Anterior cingulate cortex (tissue), 58 donors: ENCODE measurements at regions not wholly inside any gene's neighbourhood (a gene's known extent, or its start where the extent isn't known, plus 50 kb on each side); places are given as distances from the start of the nearest gene placed in this dataset.
"Not testable (repeated sequence)": the region's sequence is repeated elsewhere in the genome, so short reads cannot be mapped to it uniquely, and the experiment has no call there.

Experiments used
- DNase-seq, 58 donors: peaks; one replicate each; lab custom pipeline; 2025; lab: John Stamatoyannopoulos, UW

DNA sequence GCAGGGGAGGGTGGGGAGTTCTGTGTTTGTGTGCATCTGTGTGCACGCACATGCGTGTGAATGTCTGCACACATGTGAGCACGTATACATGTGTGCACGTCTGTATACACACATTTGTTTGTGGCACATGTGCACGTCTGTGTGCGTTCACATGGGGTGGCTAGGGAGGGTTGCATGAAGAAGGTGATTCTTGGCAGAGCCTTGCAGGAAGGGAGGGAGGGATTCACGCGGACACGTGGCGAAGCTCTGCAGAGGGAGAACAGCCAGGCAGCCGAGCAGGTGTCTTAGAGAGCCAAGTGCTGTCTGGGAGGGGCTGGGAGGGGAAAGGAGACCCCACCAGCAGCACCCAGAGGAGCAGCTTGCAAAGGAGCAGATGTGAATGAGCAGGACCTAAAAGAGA, 372.1 kb downstream of the BRD1 start:
- DNase-seq = no peak

DNA sequence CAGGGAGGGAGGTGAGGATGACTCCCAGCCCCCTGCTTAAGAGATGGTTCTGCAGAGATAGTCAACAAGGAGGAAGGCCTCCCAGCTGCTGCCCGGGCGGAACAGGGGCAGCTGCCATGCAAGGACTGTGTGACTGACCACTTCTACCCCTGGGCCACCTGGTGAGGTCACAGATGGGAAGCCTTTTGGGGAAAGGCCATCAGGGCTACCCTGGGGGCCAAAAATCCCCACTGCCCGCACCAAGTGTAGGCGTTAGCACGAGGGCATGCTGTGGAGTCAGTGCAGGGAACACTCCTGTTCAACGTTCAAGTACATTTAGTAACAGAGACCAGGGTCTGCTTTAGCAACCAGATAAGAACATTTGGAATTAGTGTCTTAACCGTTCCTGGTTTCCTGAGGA, 372.9 kb downstream of the BRD1 start:
- DNase-seq = no peak

DNA sequence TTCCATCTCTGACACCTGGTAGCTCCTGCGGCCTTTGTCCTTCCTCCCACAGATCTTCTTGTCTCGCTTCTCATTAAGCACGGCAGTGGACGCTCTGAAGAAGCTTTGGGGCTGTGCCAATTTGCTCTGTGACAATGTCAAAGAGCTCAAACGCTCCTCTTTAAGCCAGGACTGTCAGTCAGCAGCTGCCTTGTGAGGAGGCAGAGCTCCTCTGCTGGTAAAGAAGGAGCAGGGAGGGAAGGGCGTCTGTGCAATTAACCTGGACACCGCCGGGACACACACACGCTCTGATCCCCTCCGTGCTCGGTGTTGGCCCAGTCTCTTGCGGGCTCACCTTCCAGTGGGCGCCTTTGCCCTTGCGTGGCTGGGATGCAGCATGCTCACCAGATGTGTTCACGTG, 373.9 kb downstream of the BRD1 start:
- peak in 1 of 58 donors; percentile 17 for DNase-seq

- DNase-seq = not testable (repeated sequence)
These were observed 374.7 kb downstream of the BRD1 start for GRCh38 chr22:49453019-49453418.

DNA sequence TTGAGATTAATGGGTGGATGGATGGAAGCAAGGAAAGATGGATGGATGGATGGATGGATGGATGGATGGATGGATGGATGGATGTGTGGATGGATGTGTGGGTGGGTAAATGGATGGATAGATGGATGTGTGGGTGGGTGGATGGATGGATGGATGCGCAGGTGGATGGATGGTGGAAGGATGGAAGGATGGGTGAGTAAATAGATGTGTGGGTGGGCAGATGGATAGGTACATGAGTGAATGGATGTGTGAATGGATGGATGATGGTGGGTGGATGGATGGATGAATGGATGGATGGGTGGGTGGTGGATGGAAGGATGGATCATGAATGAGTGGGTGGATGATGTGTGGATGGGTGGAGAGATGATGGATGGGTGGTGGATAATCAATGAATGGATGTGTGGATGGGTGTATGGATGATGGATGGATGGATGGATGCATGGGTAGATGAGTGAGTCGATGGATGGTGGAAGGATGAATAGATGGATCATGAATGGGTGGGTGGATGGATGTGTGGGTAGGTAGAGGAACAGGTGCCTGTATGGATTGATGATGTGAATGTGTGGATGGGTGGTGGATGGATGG, 375.2 kb downstream of the BRD1 start:
- DNase-seq = no peak

DNA sequence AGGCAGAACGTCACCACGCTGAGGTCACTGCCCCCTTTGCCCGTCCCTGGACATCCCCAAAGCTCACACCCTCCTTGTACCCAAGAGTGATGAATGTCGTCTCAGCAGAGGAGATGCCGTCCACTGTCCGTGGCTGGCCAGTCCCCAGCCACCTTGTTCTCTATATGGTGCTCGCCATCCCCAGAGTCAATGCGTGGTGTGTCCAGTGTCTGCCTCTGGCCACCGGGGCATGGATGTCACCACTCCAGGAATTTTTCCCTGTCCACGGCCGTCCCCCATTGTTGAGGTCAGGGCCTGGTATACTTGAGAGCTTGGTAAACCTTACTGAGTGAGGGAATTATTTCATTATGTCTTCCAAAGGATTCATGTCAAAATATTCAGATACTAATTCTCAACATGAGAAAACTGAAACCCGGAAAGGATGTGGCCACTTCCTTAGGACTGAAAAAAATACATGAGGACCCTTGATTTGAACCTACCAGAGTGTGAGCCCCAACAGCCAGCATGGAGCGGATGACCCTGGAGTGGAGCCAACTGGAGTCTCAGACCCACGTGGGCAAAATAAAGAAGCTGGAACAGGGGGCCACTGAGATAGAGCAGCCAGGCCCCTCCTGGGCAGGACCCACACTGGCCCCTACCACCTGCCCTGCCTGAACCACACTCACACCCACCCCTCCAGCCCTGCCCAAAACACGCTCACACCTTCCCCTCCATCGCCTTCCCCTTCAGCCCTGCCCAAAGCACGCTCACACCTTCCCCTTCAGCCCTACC, 376.4 kb downstream of the BRD1 start:
- DNase-seq = no peak

GRCh38 chr22:49450498-49450897, 377.2 kb downstream of the BRD1 start:
- DNase-seq = no peak

GRCh38 chr22:49449811-49450446, 377.7 kb downstream of the BRD1 start:
- DNase-seq = peak in 3 of 58 donors; percentile 11 to 21 (median 14)

DNA sequence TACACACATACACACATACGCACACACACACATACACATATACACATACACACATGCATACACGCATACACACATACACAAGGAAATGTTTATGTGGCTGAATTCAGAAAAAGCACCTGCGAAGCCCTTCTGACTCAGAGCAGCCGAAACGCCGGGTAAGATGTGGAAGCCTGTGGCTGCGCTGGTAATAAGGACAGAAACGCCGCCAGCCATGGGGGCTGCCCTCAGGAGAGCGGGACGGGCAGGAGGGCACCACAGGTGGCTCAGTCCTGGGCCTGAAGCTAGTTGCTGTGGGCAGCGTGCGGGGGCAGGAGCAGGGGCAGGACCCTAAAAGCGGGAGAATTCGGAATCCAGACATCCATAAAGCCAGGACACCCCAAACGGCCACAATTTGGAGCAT, 378.3 kb downstream of the BRD1 start:
- DNase-seq = no peak

- DNase-seq = peak in 48 of 58 donors; percentile 17 to 85 (median 58)
These were observed 379.1 kb downstream of the BRD1 start for GRCh38 chr22:49448526-49448925.

- DNase-seq = peak in 1 of 58 donors; percentile 16
These were observed 379.8 kb downstream of the BRD1 start for GRCh38 chr22:49447837-49448236.

DNA sequence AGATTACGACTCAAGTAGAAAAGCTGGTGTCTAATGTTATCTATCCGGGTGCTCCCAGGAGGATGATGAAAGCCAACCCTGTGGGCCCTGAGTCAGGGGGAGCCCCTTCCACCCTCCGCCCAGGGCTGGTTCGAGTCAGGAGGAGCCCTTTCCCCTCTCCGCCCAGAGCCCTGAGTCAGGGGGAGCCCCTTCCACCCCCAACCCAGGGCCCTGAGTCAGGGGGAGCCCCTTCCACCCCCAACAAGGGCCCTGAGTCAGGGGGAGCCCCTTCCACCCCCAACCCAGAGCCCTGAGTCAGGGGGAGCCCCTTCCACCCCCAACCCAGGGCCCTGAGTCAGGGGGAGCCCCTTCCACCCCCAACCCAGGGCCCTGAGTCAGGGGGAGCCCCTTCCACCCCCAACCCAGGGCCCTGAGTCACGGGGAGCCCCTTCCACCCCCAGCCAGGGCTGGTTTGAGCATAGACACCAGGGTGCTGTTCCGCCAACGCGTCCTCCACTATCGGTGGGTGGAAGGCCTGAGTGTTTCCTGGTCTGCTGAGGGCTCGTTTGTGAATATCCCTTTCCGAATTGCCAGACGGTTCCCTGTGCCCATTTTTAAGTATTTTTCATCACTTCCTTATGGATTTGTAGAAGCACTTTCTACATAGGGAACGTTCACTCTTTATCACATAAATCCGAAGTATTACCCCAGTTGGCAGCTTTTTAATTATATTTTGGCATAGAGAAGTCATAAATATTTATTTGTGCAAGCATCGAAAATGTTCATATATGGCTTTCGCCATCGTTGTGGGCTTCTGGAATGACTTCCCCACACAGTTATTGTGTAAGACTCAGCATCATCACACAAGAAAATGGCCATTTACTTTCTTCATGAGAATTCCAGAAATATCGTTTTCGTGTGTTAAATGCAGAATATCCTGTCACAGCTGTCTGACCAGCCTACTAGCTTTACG, 380.6 kb downstream of the BRD1 start:
- DNase-seq = no peak

- DNase-seq = no peak
These were observed 381.4 kb downstream of the BRD1 start for GRCh38 chr22:49446145-49446758.

- no peak for DNase-seq
These were observed 382.9 kb downstream of the BRD1 start for GRCh38 chr22:49444781-49445180.

DNA sequence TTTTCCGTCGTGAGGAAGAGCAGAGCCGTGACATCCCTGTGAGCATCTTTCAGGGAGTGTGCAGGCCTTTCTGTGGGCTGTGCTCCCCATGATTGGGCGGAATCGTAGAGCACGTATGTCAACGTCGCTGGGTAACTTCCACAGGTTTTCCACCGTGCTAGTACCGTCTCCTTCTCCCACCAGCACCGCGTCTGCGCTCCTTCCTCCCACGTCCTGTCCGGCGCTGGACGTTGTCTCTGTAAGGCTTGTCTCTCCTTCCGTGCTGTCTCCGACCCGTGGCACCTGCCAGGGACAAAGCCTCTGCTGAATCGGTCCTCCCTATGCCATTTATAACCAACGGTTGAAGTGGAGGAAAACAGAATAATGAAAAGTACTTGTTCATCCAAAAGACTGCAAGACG, 386.7 kb downstream of the BRD1 start:
- no peak for DNase-seq

GRCh38 chr22:49439373-49439772, 388.3 kb downstream of the BRD1 start:
- no peak for DNase-seq

- no peak for DNase-seq
These were observed 389.7 kb downstream of the BRD1 start for GRCh38 chr22:49437956-49438355.

GRCh38 chr22:49437356-49437755, 390.3 kb downstream of the BRD1 start:
- no peak for DNase-seq

GRCh38 chr22:49436056-49436455, 391.6 kb downstream of the BRD1 start:
- DNase-seq = no peak

- no peak for DNase-seq
These were observed 392.1 kb downstream of the BRD1 start for GRCh38 chr22:49435596-49435995.
